Adrenal gland (tissue), 9 donors: ENCODE measurements at regions not wholly inside any gene's neighbourhood (a gene's known extent, or its start where the extent isn't known, plus 50 kb on each side); places are given as distances from the start of the nearest gene placed in this dataset.

Source experiments
- DNase-seq, 7 donors: peaks; one replicate each; pipeline ENCODE4 v3.0.0-alpha.2; 2019 to 2020
- H3K27ac ChIP-seq, 5 donors: fragments of 200-600 bp; sonication (generic) in 4 of 5; 1 replicate in 3 of 5; 2 replicates in 2 of 5; pipeline versions ENCODE4 v1.5.1 to v1.8.0; 2016 to 2020; ENCODE audit warnings: mild to moderate bottlenecking in 1 of 5
- H3K27me3 ChIP-seq: fragments of 200-600 bp; 2 replicates; pipeline ENCODE4 v1.8.0; 2021
- H3K36me3 ChIP-seq, 2 donors: fragments of 200-600 bp; replicated peaks in 1 of 2; 1 replicate in 1 of 2; 2 replicates in 1 of 2; pipeline versions ENCODE4 v1.5.1 to v1.8.0; 2018 to 2022
- H3K4me1 ChIP-seq, 2 donors: fragments of 200-600 bp; replicated peaks in 1 of 2; 1 replicate in 1 of 2; 2 replicates in 1 of 2; pipeline versions ENCODE4 v1.5.1 to v1.8.0; 2018 to 2021
- H3K4me3 ChIP-seq, 4 donors: fragments of 200-600 bp; sonication (generic) in 3 of 4; one replicate each; pipeline ENCODE4 v1.5.1; 2016 to 2018
- H3K9me3 ChIP-seq, 3 donors: fragments of 200-600 bp; sonication (generic) in 1 of 3; replicated peaks in 1 of 3; 1 replicate in 2 of 3; 2 replicates in 1 of 3; pipeline versions ENCODE4 v1.5.1 to v1.8.0; 2016 to 2021
- POLR2A ChIP-seq, 2 donors: fragments of 450-650 bp; IDR thresholded peaks; one replicate each; pipeline ENCODE4 v1.6.1; 2017; ENCODE audit warnings: antibody characterized with exemption in 2 of 2, mild to moderate bottlenecking in 2 of 2, moderate library complexity in 1 of 2
- WGBS, 4 donors: extraction: QIAGEN DNeasy Blood & Tissue Kit in 2 of 4; methylation state at CpG; one replicate each; pipeline versions ENCODE4 v1.1.5 to v1.1.7; 2013 to 2017; 5-methylcytosine and 5-hydroxymethylcytosine counted together
- intact Hi-C, 2 donors: fragments of 100-400 bp; cut with DNase I; formaldehyde crosslinking; loops; one replicate each; pipeline versions ENCODE4 v1.14.1 to v1.15.0; 2022 to 2023
- TF ChIP-seq, protein P1 (sequence below), 6 experiments: fragments of 450-650 bp in 4 of 6; fragments of 200-600 bp in 2 of 6; sonication (generic) in 1 of 6; IDR thresholded peaks; 1 replicate in 5 of 6; 2 replicates in 1 of 6; pipeline versions ENCODE4 v1.5.1 to v1.8.0; 2016 to 2021; ENCODE audit warnings: antibody characterized with exemption in 6 of 6, mild to moderate bottlenecking in 2 of 6, moderate library complexity in 1 of 6
- donor health status: healthy with polysubstance abuse.
- donor health status: Bipolar disorder and iron deficiency.
- donor health status: DM: yes; HTN: yes; CAD: no.
- donor health status: DM: no; HTN: no; CAD: no.
- donor health status: DM: no; HTN: no; CAD: no.

DNA sequence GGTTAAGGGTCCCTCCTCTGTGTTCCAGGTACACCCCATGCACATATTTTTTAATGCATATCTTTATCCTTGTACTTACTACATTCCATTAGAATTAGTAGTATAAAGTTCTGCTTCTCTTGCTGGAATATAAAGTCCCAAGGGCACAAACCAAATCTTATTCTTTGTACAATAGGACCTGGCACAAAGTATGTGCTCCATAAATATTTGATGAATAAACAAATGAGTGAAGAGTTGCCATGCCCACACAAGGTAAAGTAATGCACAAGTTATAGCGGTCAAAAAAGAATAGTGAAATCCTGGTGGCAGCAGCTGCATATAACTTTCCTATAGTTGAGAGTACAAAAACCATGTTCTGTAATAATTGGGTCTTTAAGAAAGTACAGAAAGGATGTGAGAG, 82.1 kb upstream of the BMP4 start:
- WGBS, 4 donors, result 94 to 98% (median 96%) methylated on average over 1 of the region's 1 CpG
- no peaks in the 10 kb centered on the region for H3K9me3 ChIP-seq
- no peaks in the 10 kb centered on the region for H3K4me1 ChIP-seq
- H3K36me3 ChIP-seq, result no peaks in the 10 kb centered on the region
- H3K27me3 ChIP-seq, result no peaks in the 10 kb centered on the region
- intact Hi-C loops, result no loop called here
- no peak for TF ChIP-seq POLR2A (IDR thresholded peaks at IDR 0.05)
- TF ChIP-seq, protein P1, sequence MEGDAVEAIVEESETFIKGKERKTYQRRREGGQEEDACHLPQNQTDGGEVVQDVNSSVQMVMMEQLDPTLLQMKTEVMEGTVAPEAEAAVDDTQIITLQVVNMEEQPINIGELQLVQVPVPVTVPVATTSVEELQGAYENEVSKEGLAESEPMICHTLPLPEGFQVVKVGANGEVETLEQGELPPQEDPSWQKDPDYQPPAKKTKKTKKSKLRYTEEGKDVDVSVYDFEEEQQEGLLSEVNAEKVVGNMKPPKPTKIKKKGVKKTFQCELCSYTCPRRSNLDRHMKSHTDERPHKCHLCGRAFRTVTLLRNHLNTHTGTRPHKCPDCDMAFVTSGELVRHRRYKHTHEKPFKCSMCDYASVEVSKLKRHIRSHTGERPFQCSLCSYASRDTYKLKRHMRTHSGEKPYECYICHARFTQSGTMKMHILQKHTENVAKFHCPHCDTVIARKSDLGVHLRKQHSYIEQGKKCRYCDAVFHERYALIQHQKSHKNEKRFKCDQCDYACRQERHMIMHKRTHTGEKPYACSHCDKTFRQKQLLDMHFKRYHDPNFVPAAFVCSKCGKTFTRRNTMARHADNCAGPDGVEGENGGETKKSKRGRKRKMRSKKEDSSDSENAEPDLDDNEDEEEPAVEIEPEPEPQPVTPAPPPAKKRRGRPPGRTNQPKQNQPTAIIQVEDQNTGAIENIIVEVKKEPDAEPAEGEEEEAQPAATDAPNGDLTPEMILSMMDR (IDR thresholded peaks at IDR 0.05), result no peak
- DNase-seq, result no peak
- H3K4me3 ChIP-seq, result no peak overlapping the region
- H3K27ac ChIP-seq, result no peak overlapping the region

DNA sequence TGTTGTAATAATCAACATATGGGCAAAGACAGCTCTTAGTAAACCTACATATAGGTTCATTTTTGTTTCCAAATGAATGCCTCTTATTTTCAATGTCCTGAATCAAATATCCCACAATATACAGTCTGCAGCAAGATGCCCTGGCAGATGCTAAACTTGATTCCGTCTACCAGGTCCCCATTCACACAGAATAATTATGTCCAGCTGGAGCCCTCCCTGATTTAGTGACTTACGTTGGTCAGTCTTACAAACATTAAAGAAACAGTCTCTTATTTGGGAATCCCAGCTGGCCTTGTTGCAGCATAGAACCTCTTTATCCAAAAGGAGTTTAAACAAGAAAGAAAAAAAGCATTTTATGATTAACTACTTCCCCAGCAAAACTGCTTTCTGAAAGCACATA, 82.7 kb upstream of the BMP4 start:
- Histone ChIP-seq H3K27me3 (no peaks in the 10 kb centered on the region), H3K36me3 (no peaks in the 10 kb centered on the region), H3K4me3 (no peak overlapping the region), H3K27ac (no peak overlapping the region), H3K9me3 (no peaks in the 10 kb centered on the region), H3K4me1 (no peaks in the 10 kb centered on the region)
- intact Hi-C loops, result no loop called here
- WGBS, 4 donors, result 76 to 88% (median 79%) methylated on average over 2 of the region's 2 CpGs
- TF ChIP-seq POLR2A (IDR thresholded peaks at IDR 0.05), result no peak
- TF ChIP-seq, protein P1 (IDR thresholded peaks at IDR 0.05), result no peak
- DNase-seq, result no peak

GRCh38 chr14:54040846-54041245, 84.2 kb upstream of the BMP4 start:
- intact Hi-C loops, result no loop called here
- Histone ChIP-seq H3K4me1 (no peaks in the 10 kb centered on the region), H3K27me3 (no peaks in the 10 kb centered on the region)

GRCh38 chr14:54046250-54046649, 89.6 kb upstream of the BMP4 start:
- WGBS, 4 donors, result 42 to 79% (median 56%) methylated on average over 3 of the region's 3 CpGs
- no peak for DNase-seq
- intact Hi-C loops, result no loop called here
- no peak for TF ChIP-seq POLR2A (IDR thresholded peaks at IDR 0.05)
- TF ChIP-seq, protein P1 (IDR thresholded peaks at IDR 0.05), result no peak
- H3K36me3 ChIP-seq, result no peaks in the 10 kb centered on the region
- H3K4me1 ChIP-seq, result no peaks in the 10 kb centered on the region
- no peak overlapping the region for H3K4me3 ChIP-seq
- H3K27ac ChIP-seq, result no peak overlapping the region
- no peaks in the 10 kb centered on the region for H3K27me3 ChIP-seq
- no peaks in the 10 kb centered on the region for H3K9me3 ChIP-seq

More at GRCh38 chr14:54040846-54041245, 84.2 kb upstream of the BMP4 start:
- TF ChIP-seq, protein P1 (IDR thresholded peaks at IDR 0.05), result no peak
- TF ChIP-seq POLR2A (IDR thresholded peaks at IDR 0.05), result no peak
- Histone ChIP-seq H3K9me3 (no peaks in the 10 kb centered on the region), H3K4me3 (no peak overlapping the region), H3K27ac (no peak overlapping the region), H3K36me3 (no peaks in the 10 kb centered on the region)
- DNase-seq, result no peak
